GM12878 (cell line): ENCODE measurements at regions not wholly inside any gene's neighbourhood (a gene's known extent, or its start where the extent isn't known, plus 50 kb on each side); places are given as distances from the start of the nearest gene placed in this dataset.

Experiments used
- BACH1 ChIP-seq: fragments of 450-650 bp; IDR thresholded peaks from 2 replicates; pipeline ENCODE4 v1.6.1; 2017; ENCODE audit warnings: mild to moderate bottlenecking, borderline replicate concordance
- BCL11A ChIP-seq: IDR thresholded peaks from 2 replicates; pipeline ENCODE4 v1.6.1; 2011; ENCODE audit warnings: low read depth, low read length
- CBX5 ChIP-seq: sonication (generic); IDR thresholded peaks from 2 replicates; pipeline ENCODE4 v1.6.1; 2016; ENCODE audit warnings: low read depth, moderate library complexity, mild to moderate bottlenecking, inconsistent platforms
- CEBPB ChIP-seq, 2 experiments: fragments of 150-350 bp in 1 of 2; IDR thresholded peaks; 2 replicates each; pipeline ENCODE4 v1.6.1; 2012 to 2014; ENCODE audit warnings: low read depth in 2 of 2, low read length in 2 of 2, borderline replicate concordance in 1 of 2, inconsistent platforms in 1 of 2
- CREM ChIP-seq: IDR thresholded peaks from 2 replicates; pipeline ENCODE4 v1.6.1; 2014; ENCODE audit warnings: antibody characterized with exemption, low read depth
- ETV6 ChIP-seq, 2 experiments: fragments of 450-650 bp in 1 of 2; IDR thresholded peaks in 1 of 2; conservative IDR thresholded peaks in 1 of 2; 2 replicates each; pipeline ENCODE4 v1.6.1; 2014; ENCODE audit warnings: antibody characterized with exemption in 1 of 2, borderline replicate concordance in 1 of 2, low read depth in 1 of 2, mild to moderate bottlenecking in 1 of 2, moderate library complexity in 1 of 2
- GATAD2B ChIP-seq: fragments of 450-650 bp; conservative IDR thresholded peaks from 2 replicates; pipeline ENCODE4 v1.6.1; 2017; ENCODE audit warnings: low read depth, mild to moderate bottlenecking, moderate library complexity
- IRF4 ChIP-seq: IDR thresholded peaks from 2 replicates; pipeline ENCODE4 v1.6.1; 2011; ENCODE audit warnings: low read depth, low read length
- LARP7 ChIP-seq: fragments of 450-650 bp; IDR thresholded peaks from 2 replicates; pipeline ENCODE4 v1.6.1; 2017; ENCODE audit warnings: mild to moderate bottlenecking
- MYB ChIP-seq: fragments of 150-350 bp; IDR thresholded peaks from 2 replicates; pipeline ENCODE4 v1.6.1; 2014; ENCODE audit warnings: mild to moderate bottlenecking, low read depth, low read length, borderline replicate concordance
- PML ChIP-seq: IDR thresholded peaks from 2 replicates; pipeline ENCODE4 v1.6.1; 2012; ENCODE audit warnings: low read length, inconsistent platforms
- POU2F2 ChIP-seq: IDR thresholded peaks from 3 replicates; pipeline ENCODE4 v1.6.1; 2011; ENCODE audit warnings: low read depth, mild to moderate bottlenecking, low read length, borderline replicate concordance
- RB1 ChIP-seq: fragments of 450-650 bp; formaldehyde crosslinking; IDR thresholded peaks from 2 replicates; pipeline ENCODE4 v1.6.1; 2017; ENCODE audit warnings: mild to moderate bottlenecking, borderline replicate concordance
- RCOR1 ChIP-seq: conservative IDR thresholded peaks from 2 replicates; pipeline ENCODE4 v1.6.1; 2012; ENCODE audit warnings: low read depth, low read length, improper control_type of control experiment
- RUNX3 ChIP-seq: IDR thresholded peaks from 2 replicates; pipeline ENCODE4 v1.6.1; 2012; ENCODE audit warnings: low read length, inconsistent platforms
- SMAD1 ChIP-seq: fragments of 450-650 bp; IDR thresholded peaks from 2 replicates; pipeline ENCODE4 v1.6.1; 2018; ENCODE audit warnings: mild to moderate bottlenecking, low read depth; ENCODE audit not compliant: partially characterized antibody
- SUPT20H ChIP-seq: IDR thresholded peaks from 2 replicates; pipeline ENCODE4 v1.6.1; 2011; ENCODE audit warnings: low read depth, mild to moderate bottlenecking, low read length, moderate library complexity, borderline replicate concordance; ENCODE audit not compliant: control insufficient read depth
- TAF1 ChIP-seq: IDR thresholded peaks from 2 replicates; pipeline ENCODE4 v1.6.1; 2011; ENCODE audit warnings: mild to moderate bottlenecking, low read depth, low read length, borderline replicate concordance
- TCF3 ChIP-seq: IDR thresholded peaks from 2 replicates; pipeline ENCODE4 v1.6.1; 2012; ENCODE audit warnings: low read depth, mild to moderate bottlenecking, low read length, borderline replicate concordance; ENCODE audit not compliant: insufficient read depth
- TCF7 ChIP-seq: IDR thresholded peaks from 2 replicates; pipeline ENCODE4 v1.6.1; 2014; ENCODE audit warnings: antibody characterized with exemption, borderline replicate concordance
- ZNF274 ChIP-seq: IDR thresholded peaks from one replicate; pipeline ENCODE4 v1.8.0; 2011; ENCODE audit not compliant: insufficient read length, insufficient read depth
- TF ChIP-seq, protein P1 (sequence below): fragments of 450-650 bp; formaldehyde crosslinking; IDR thresholded peaks from 2 replicates; pipeline ENCODE4 v1.5.0; 2022; ENCODE audit warnings: mild to moderate bottlenecking, missing genetic modification characterization
- TF ChIP-seq, protein P2 (sequence below): fragments of 450-650 bp; IDR thresholded peaks from 2 replicates; pipeline ENCODE4 v1.6.1; 2017; ENCODE audit warnings: antibody characterized with exemption, mild to moderate bottlenecking, moderate library complexity
- TF ChIP-seq, protein P3 (sequence below): IDR thresholded peaks from 2 replicates; pipeline ENCODE4 v1.6.1; 2012; ENCODE audit warnings: low read length, inconsistent platforms

DNA sequence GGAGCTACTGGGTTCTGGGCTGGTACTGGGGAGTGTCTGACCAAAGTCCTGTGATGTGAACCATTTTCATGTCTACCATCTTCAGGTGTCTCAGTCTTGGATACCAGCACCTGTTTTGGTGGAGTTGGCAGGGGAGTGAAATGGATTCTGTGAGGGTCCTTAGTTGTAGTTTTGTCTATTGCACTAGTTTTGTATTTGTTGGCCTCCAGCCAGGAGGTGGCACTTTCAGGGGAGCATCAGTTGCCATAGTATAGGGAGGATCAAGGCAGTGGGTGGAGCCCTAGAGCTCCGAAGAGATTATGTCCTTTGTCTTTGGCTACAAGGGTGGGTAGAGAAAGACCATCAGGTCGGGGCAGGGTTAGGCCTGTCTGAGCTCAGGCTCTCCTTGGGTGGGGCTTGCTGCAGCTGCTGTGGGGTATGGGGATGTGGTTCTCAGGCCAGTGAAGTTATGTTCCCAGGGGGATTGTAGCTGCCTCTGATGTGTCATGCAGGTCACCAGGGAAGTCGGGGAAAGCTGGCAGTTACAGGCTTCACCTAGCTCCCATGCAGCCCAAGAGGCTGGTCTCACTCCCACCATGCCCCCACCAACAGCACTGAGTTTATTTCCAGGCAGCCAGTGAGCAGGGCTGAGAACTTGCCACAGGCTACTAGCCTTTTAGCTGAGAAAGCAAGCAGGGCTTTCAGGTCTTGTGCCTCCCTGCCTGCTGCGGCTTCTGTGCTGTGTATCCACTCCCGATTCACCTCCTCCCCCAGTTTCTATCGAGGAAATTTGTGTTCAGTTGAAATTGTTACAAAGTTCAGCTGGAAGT, 153.1 kb downstream of the ZNF365 start (continued):
- peak; percentile 68; the same call in 1 of the 2 replicates for TF ChIP-seq BCL11A
- TF ChIP-seq, protein P1, sequence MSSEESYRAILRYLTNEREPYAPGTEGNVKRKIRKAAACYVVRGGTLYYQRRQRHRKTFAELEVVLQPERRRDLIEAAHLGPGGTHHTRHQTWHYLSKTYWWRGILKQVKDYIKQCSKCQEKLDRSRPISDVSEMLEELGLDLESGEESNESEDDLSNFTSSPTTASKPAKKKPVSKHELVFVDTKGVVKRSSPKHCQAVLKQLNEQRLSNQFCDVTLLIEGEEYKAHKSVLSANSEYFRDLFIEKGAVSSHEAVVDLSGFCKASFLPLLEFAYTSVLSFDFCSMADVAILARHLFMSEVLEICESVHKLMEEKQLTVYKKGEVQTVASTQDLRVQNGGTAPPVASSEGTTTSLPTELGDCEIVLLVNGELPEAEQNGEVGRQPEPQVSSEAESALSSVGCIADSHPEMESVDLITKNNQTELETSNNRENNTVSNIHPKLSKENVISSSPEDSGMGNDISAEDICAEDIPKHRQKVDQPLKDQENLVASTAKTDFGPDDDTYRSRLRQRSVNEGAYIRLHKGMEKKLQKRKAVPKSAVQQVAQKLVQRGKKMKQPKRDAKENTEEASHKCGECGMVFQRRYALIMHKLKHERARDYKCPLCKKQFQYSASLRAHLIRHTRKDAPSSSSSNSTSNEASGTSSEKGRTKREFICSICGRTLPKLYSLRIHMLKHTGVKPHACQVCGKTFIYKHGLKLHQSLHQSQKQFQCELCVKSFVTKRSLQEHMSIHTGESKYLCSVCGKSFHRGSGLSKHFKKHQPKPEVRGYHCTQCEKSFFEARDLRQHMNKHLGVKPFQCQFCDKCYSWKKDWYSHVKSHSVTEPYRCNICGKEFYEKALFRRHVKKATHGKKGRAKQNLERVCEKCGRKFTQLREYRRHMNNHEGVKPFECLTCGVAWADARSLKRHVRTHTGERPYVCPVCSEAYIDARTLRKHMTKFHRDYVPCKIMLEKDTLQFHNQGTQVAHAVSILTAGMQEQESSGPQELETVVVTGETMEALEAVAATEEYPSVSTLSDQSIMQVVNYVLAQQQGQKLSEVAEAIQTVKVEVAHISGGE (CRISPR knock-in tag), result no peak
- no peak for TF ChIP-seq MYB
- TF ChIP-seq TCF3, result 0 out of 2 replicates have a peak, but pooled peaks have one; percentile 28
- no peak for TF ChIP-seq CBX5
- TF ChIP-seq SUPT20H, result no peak
- 0 out of 2 replicates have a peak, but pooled peaks have one; percentile 23 for TF ChIP-seq CREM
- peak; percentile 8; the same call in 1 of the 3 replicates for TF ChIP-seq POU2F2
- peak; percentile 95 for TF ChIP-seq SMAD1
- TF ChIP-seq, protein P2, sequence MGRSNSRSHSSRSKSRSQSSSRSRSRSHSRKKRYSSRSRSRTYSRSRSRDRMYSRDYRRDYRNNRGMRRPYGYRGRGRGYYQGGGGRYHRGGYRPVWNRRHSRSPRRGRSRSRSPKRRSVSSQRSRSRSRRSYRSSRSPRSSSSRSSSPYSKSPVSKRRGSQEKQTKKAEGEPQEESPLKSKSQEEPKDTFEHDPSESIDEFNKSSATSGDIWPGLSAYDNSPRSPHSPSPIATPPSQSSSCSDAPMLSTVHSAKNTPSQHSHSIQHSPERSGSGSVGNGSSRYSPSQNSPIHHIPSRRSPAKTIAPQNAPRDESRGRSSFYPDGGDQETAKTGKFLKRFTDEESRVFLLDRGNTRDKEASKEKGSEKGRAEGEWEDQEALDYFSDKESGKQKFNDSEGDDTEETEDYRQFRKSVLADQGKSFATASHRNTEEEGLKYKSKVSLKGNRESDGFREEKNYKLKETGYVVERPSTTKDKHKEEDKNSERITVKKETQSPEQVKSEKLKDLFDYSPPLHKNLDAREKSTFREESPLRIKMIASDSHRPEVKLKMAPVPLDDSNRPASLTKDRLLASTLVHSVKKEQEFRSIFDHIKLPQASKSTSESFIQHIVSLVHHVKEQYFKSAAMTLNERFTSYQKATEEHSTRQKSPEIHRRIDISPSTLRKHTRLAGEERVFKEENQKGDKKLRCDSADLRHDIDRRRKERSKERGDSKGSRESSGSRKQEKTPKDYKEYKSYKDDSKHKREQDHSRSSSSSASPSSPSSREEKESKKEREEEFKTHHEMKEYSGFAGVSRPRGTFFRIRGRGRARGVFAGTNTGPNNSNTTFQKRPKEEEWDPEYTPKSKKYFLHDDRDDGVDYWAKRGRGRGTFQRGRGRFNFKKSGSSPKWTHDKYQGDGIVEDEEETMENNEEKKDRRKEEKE, result no peak
- TF ChIP-seq ETV6 (conservative IDR thresholded peaks at IDR 0.05 in 1 of 2, IDR thresholded peaks at IDR 0.05 in 1 of 2; ENCODE audit: borderline replicate concordance in 1 of 2, low read depth in 1 of 2), result no peak
- no peak for TF ChIP-seq LARP7
- peak; percentile 16; the same call in 1 of the 2 replicates for TF ChIP-seq TAF1
- TF ChIP-seq PML, result no peak
- TF ChIP-seq BACH1, result peak; percentile 87; the same call in 1 of the 2 replicates
- peak; percentile 82; the same call in 1 of the 2 replicates for TF ChIP-seq RB1
- TF ChIP-seq IRF4, result no peak
- no peak for TF ChIP-seq CEBPB (IDR thresholded peaks at IDR 0.05; ENCODE audit: borderline replicate concordance in 1 of 2, low read depth in 2 of 2, low read length in 2 of 2)
- TF ChIP-seq RUNX3, result peak; percentile 65
- TF ChIP-seq ZNF274, result no peak
- peak; percentile 100 for TF ChIP-seq GATAD2B
- no peak for TF ChIP-seq TCF7
- TF ChIP-seq, protein P3, sequence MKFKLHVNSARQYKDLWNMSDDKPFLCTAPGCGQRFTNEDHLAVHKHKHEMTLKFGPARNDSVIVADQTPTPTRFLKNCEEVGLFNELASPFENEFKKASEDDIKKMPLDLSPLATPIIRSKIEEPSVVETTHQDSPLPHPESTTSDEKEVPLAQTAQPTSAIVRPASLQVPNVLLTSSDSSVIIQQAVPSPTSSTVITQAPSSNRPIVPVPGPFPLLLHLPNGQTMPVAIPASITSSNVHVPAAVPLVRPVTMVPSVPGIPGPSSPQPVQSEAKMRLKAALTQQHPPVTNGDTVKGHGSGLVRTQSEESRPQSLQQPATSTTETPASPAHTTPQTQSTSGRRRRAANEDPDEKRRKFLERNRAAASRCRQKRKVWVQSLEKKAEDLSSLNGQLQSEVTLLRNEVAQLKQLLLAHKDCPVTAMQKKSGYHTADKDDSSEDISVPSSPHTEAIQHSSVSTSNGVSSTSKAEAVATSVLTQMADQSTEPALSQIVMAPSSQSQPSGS, result peak; percentile 77
- TF ChIP-seq RCOR1, result no peak
